Activated naive CD8-positive, alpha-beta T cell treated with anti-CD3 and anti-CD28 coated beads for 36 hours (primary cell): ENCODE measurements at regions not wholly inside any gene's neighbourhood (a gene's known extent, or its start where the extent isn't known, plus 50 kb on each side); places are given as distances from the start of the nearest gene placed in this dataset.
"Not testable (repeated sequence)": the region's sequence is repeated elsewhere in the genome, so short reads cannot be mapped to it uniquely, and the experiment has no call there.

Experiments
- DNase-seq: peaks from one replicate; pipeline ENCODE4 v3.0.0; 2021
- H3K27ac Mint-ChIP-seq: one replicate; pipeline ENCODE4 v1.8.0; 2022; ENCODE audit warnings: mild to moderate bottlenecking, moderate library complexity, mixed read lengths
- H3K27me3 Mint-ChIP-seq: one replicate; pipeline ENCODE4 v1.8.0; 2022; ENCODE audit warnings: mild to moderate bottlenecking, mixed read lengths
- H3K36me3 Mint-ChIP-seq: one replicate; pipeline ENCODE4 v1.8.0; 2021; ENCODE audit warnings: mild to moderate bottlenecking, mixed read lengths
- H3K4me1 Mint-ChIP-seq: one replicate; pipeline ENCODE4 v1.8.0; 2021; ENCODE audit warnings: mixed read lengths
- H3K4me3 Mint-ChIP-seq: one replicate; pipeline ENCODE4 v1.8.0; 2022; ENCODE audit warnings: mild to moderate bottlenecking, moderate library complexity, mixed read lengths
- H3K9me3 Mint-ChIP-seq: one replicate; pipeline ENCODE4 v1.8.0; 2022; ENCODE audit warnings: mixed read lengths

DNA sequence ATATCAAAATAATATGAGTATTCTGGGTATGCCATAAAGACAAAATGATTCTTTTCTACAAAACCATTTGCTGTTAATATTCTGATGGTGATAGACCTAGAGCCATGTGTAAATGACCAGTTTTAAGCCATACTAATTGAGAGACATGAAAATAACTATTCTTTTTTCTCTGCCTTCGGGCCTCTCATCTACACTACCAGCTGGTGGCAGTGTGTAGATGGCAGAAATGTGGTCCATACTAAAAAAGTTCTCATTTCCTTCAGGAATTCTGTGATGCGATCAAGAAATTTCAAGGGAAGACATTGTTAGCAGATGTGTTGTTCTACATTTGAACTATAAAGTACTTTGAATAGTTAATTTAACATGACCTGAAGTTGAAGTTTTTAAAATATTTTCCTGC, 485.2 kb downstream of the TRIB2 start:
- Mint-ChIP-seq H3K4me1 (no peaks in the 10 kb centered on the region), H3K36me3 (no peaks in the 10 kb centered on the region), H3K27me3 (peaks cover 8% of the 10 kb centered on the region), H3K4me3 (no peak overlapping the region), H3K9me3 (no peaks in the 10 kb centered on the region), H3K27ac (no peak overlapping the region)
- DNase-seq: no peak

DNA sequence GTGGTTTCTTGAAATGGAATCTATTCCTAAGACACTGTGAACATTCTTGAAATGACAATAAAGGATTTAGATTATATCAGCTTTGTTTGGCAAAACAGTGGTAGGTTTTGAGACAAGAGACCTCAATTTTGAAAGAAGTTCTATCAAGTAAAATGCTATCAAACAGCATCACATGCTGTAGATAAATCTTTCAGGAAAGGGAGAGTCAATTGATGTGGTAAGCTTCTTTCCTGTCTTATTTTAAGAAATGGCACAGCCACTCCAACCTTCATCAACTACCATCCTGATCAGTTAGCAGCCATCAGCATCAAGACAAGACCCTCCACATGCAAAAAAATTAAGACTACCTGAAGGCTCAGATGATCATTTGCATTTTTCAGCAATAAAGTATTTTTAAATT, 495.4 kb downstream of the TRIB2 start:
- peaks cover 3% of the 10 kb centered on the region for H3K9me3 Mint-ChIP-seq
- H3K4me1 Mint-ChIP-seq: no peaks in the 10 kb centered on the region
- no peak for DNase-seq
- H3K27me3 Mint-ChIP-seq: no peaks in the 10 kb centered on the region
- no peak overlapping the region for H3K27ac Mint-ChIP-seq
- no peaks in the 10 kb centered on the region for H3K36me3 Mint-ChIP-seq
- H3K4me3 Mint-ChIP-seq: no peak overlapping the region

DNA sequence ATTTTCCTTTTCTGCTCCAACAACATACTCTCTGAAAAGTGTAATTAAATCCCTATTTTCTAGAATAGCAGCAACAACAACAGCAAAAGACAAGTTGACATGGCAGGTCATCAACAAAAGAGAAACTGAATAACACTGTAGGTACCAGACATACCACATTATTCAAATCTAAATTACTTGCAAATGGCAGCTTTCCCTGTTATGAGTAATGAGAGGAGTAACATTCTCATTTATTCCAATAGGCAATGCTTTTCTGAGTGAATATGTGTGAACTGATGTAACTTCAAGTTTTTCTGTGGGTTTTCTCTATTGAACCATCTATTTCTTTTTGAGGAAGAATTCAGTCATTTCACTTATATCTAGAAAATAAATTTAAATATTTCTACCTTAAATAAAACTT, 501.5 kb downstream of the TRIB2 start:
- peaks cover under 1% of the 10 kb centered on the region for H3K9me3 Mint-ChIP-seq
- no peaks in the 10 kb centered on the region for H3K36me3 Mint-ChIP-seq
- no peak for DNase-seq
- H3K27me3 Mint-ChIP-seq: no peaks in the 10 kb centered on the region
- H3K4me1 Mint-ChIP-seq: no peaks in the 10 kb centered on the region
- no peak overlapping the region for H3K4me3 Mint-ChIP-seq
- no peak overlapping the region for H3K27ac Mint-ChIP-seq

DNA sequence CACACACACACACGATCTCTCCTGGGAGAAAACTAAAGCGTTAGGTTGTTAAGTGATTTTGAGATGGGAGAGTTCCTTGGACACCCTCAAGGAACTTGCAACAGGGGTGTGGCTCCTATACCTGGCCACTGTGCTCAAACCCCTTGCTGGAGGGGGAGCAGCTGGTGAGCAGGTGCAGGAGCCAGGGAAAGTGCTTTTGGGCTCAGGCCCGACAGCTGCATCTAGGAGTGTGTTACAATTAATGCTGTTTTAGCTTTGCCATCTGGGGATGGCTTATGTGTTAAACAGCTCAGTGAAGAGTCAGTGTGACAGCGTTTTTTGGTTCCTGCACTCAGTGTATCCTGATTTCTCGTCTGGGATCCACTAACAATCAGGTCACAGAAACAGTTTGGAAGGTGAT, 510.8 kb downstream of the TRIB2 start:
- peaks cover 3% of the 10 kb centered on the region for H3K27me3 Mint-ChIP-seq
- H3K27ac Mint-ChIP-seq: no peak overlapping the region
- H3K9me3 Mint-ChIP-seq: no peaks in the 10 kb centered on the region
- H3K4me3 Mint-ChIP-seq: no peak overlapping the region
- no peaks in the 10 kb centered on the region for H3K36me3 Mint-ChIP-seq
- H3K4me1 Mint-ChIP-seq: no peaks in the 10 kb centered on the region
- no peak for DNase-seq

DNA sequence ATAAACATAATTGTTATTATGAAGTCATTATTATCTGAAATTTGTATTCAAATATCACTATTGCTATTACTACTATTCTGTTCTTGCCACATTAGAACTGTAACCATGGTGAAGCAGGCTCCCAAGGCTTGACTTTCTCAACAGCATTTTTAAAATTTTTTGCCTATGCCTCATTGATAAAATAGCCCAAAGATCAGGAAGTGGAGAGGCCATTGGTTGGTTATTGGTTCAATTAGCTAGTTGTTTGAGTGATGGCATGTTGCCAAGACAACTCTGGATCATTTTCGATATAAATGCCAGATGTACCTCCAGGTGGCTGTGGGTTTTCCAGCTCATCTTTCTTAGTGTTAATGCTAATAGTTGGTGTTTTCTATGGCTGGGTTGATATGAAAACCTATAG, 513.5 kb downstream of the TRIB2 start:
- Mint-ChIP-seq H3K36me3 (no peaks in the 10 kb centered on the region), H3K9me3 (no peaks in the 10 kb centered on the region), H3K4me1 (no peaks in the 10 kb centered on the region), H3K27me3 (peaks cover 3% of the 10 kb centered on the region), H3K27ac (no peak overlapping the region), H3K4me3 (no peak overlapping the region)
- DNase-seq: no peak

DNA sequence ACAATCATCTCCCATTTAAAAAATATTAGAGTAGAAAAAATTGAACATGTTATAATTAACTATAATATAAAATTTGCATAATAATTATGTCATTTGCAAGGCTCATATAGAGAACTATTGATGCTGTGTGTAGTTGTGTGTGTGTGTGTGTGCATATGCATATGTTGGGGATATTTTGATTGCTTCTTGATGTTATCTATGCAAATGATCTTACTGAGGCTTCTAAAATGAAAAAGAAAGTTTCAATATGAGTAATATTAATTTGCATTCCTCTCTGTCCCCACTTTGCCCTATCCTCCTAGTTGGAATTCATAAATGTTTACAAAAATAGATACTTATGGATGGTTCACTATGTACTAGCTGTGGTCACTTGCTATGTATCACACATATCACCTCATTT, 523.3 kb downstream of the TRIB2 start:
- Mint-ChIP-seq H3K36me3 (no peaks in the 10 kb centered on the region), H3K27ac (no peak overlapping the region), H3K27me3 (no peaks in the 10 kb centered on the region), H3K9me3 (no peaks in the 10 kb centered on the region), H3K4me1 (no peaks in the 10 kb centered on the region), H3K4me3 (no peak overlapping the region)
- DNase-seq: no peak

DNA sequence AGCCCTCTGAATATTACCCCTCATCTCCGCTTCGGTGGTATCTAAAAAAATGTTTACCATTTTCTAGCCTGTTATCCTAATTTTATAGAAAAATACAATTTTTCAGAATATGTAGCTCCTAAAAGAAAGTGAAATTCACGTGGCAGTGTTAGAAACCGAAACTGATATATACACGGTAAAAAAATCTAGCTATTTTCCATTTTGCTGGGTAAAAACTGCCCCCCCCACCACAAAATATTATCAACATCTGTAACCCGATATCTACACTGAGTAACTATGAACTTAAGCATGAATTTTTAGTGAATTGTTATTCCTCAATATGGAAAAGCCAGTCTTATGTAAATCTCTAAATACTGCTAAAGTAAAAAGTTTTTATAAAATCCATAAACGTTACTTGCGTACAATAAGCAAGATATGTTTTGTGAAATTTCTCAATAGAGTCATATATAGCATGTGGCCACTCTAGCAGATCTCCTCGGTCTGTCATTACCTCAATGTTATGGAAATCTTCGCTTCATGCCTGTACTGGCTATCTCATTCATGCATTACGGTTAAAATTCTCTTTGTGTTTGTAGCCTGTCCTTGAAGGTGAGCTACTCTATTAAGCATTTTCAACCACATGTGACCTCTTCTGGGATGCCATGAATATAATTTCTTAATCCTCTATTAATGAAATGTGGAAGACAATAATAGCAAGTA, 524.2 kb downstream of the TRIB2 start:
- H3K27me3 Mint-ChIP-seq: no peaks in the 10 kb centered on the region
- DNase-seq: no peak
- no peaks in the 10 kb centered on the region for H3K36me3 Mint-ChIP-seq
- H3K27ac Mint-ChIP-seq: no peak overlapping the region
- H3K4me1 Mint-ChIP-seq: no peaks in the 10 kb centered on the region
- H3K9me3 Mint-ChIP-seq: no peaks in the 10 kb centered on the region
- no peak overlapping the region for H3K4me3 Mint-ChIP-seq

DNA sequence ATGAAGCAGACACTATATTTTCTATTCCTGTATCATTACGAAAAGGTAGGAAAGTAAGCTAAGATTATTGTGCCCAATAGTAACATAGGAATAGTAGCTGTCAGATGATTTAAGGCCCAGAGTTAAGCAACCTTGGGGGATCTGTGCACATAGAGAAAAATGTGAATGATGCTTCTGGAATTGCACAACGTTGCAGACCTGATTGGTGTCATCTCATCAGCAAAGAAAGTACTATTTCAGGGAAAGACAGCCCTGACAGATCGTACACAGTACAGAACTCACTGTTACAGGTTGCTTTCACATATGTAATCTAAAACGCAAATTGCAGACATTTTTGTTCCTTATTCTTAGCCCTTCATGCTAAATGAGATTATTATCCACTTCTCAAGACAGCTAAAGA, 535.9 kb downstream of the TRIB2 start:
- no peaks in the 10 kb centered on the region for H3K4me1 Mint-ChIP-seq
- no peaks in the 10 kb centered on the region for H3K27me3 Mint-ChIP-seq
- no peak overlapping the region for H3K4me3 Mint-ChIP-seq
- no peak overlapping the region for H3K27ac Mint-ChIP-seq
- no peak for DNase-seq
- no peaks in the 10 kb centered on the region for H3K9me3 Mint-ChIP-seq
- H3K36me3 Mint-ChIP-seq: no peaks in the 10 kb centered on the region

DNA sequence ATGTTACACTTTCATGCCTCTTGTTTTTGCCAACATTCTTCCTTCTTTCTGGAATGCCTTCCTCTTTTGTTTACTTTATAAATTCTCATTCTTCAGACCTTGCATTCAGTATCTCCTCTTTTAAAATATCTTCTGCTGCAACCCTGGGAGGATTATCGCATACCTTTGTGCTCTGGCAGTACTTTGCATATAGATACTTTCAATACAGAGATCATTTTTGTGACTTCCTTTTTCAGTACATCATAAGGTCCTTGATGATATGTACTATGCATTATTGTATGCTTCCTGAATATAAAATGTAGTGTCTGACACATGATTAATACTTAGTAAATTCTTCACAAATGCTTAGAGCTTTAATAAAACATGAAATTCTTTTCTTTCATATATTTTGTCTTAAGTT, 538.7 kb downstream of the TRIB2 start:
- no peak overlapping the region for H3K27ac Mint-ChIP-seq
- no peaks in the 10 kb centered on the region for H3K27me3 Mint-ChIP-seq
- H3K4me1 Mint-ChIP-seq: no peaks in the 10 kb centered on the region
- H3K4me3 Mint-ChIP-seq: no peak overlapping the region
- no peaks in the 10 kb centered on the region for H3K9me3 Mint-ChIP-seq
- H3K36me3 Mint-ChIP-seq: no peaks in the 10 kb centered on the region
- DNase-seq: no peak

DNA sequence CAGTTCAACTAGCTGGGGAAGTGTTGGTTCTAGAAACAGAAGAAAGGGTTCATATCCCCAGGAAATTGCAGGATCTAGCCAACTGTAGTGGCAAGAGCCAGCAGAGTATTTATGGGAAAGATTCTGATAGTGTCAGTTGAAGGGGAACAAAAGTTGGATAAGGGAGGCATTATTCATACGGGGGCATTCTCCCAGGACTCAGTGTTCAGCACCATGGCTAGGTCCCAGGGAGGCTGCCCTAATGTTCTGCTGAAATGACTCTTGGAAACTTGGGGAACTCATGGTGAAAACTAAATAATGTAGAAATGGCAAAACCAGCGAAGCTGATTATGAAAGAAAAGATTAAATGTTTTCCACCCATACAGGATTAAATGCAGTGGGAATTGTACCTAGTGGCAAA, 543.7 kb downstream of the TRIB2 start:
- no peaks in the 10 kb centered on the region for H3K36me3 Mint-ChIP-seq
- DNase-seq: no peak
- peaks cover 3% of the 10 kb centered on the region for H3K9me3 Mint-ChIP-seq
- H3K4me3 Mint-ChIP-seq: no peak overlapping the region
- H3K27me3 Mint-ChIP-seq: no peaks in the 10 kb centered on the region
- no peak overlapping the region for H3K27ac Mint-ChIP-seq
- no peaks in the 10 kb centered on the region for H3K4me1 Mint-ChIP-seq

DNA sequence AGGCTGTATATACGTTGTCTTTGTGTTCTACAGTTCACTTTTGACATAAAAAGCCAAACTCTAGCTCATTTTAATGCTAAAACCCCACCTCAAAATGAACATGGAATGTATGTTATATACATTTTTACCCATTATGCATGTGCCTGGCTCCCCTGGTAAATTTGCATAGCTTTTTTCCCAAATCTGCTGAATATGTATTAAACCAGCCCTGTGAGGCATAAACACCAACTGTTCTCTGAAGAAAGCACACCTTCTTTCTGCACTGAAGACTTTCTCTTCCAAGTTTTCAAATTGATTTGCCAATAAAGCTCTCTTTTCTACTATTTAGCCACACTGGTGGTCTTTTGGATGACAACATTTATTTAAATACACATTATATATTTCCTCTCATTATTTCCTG, 549.4 kb downstream of the TRIB2 start:
- Mint-ChIP-seq H3K27ac (no peak overlapping the region), H3K4me3 (no peak overlapping the region), H3K36me3 (no peaks in the 10 kb centered on the region), H3K27me3 (no peaks in the 10 kb centered on the region), H3K4me1 (no peaks in the 10 kb centered on the region), H3K9me3 (peaks cover 3% of the 10 kb centered on the region)
- no peak for DNase-seq

DNA sequence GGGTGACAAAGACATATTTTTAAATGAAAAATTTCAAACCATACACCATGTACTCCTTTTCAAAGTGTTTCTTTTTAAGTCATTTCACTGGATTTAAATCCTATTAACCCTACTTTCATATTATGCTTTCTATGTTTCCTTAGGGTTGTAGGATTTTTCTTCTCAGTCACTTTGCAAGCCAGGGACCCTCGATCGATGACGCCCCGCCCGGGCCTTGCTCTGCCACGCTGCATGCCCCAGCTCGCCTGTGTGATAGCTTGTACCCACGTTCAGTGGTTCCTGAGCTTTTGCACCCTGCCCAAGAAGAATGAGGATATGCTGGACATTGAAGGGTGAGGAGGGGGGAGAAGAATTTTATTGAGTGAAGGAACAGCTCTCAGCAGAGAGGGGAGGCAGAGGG, 568.0 kb downstream of the TRIB2 start:
- no peaks in the 10 kb centered on the region for H3K27me3 Mint-ChIP-seq

DNA sequence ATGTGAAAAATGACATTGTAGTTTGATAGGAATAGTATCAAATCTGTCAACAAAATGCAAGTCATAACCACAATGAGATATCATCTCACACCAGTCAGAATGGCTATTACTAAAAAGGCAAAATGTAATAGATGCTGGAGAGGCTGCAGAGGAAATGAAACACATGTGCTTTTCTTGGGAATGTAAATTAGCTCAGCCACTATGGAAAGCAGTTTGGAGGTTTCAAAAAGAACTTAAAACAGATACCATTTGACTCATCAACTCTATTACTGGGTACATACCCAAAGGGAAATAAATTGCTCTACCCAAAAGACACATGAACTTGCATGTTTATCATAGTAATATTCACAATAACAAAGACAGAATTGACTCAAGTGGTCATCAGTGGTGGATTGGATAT, 572.6 kb downstream of the TRIB2 start:
- H3K27me3 Mint-ChIP-seq: no peaks in the 10 kb centered on the region
- no peaks in the 10 kb centered on the region for H3K4me1 Mint-ChIP-seq
- peaks cover 1% of the 10 kb centered on the region for H3K9me3 Mint-ChIP-seq

More for the DNA sequence above, 568.0 kb downstream of the TRIB2 start:
- Mint-ChIP-seq H3K4me3 (no peak overlapping the region), H3K36me3 (no peaks in the 10 kb centered on the region), H3K27ac (no peak overlapping the region), H3K9me3 (no peaks in the 10 kb centered on the region), H3K4me1 (no peaks in the 10 kb centered on the region)
- DNase-seq: no peak

DNA sequence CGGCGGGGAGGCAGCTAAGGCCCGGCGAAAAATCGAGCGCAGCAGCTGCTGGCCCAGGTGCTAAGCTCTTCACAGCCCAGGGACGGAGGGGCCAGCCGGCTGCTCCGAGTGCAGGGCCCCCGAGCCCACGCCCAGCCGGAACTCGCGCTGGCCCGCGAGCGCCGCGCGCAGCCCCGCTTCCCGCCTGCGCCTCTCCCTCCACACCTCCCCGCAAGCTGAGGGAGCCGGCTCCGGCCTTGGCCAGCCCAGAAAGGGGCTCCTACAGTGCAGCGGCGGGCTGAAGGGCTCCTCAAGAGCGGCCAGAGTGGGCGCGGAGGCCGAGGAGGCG, 591.7 kb downstream of the TRIB2 start:
- H3K27me3 Mint-ChIP-seq, H3K9me3 Mint-ChIP-seq, H3K36me3 Mint-ChIP-seq, DNase-seq, H3K4me3 Mint-ChIP-seq, H3K4me1 Mint-ChIP-seq, H3K27ac Mint-ChIP-seq: not testable (repeated sequence)

More for the DNA sequence above, 572.6 kb downstream of the TRIB2 start:
- H3K36me3 Mint-ChIP-seq: no peaks in the 10 kb centered on the region
- no peak overlapping the region for H3K27ac Mint-ChIP-seq
- DNase-seq: no peak
- H3K4me3 Mint-ChIP-seq: no peak overlapping the region

DNA sequence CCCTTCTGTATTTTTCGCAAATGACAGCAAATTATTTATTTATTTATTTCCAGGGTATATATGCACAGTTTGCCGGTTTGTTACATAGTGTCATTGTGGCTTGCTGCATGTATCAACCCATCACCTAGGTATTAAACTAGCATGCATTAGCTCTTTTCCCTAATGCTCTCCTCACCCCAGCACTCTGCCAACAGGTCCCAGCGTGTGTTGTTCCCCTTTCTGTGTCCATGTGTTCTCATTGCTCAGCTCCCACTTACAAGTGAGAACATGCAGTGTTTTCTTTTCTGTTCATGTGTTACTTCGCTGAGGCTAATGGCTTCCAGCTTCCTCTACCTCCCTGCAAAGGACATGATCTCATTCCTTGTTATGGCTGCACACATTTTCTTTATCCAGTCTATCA, 592.3 kb downstream of the TRIB2 start:
- Mint-ChIP-seq H3K4me1 (no peaks in the 10 kb centered on the region), H3K9me3 (peaks cover 12% of the 10 kb centered on the region), H3K36me3 (peaks cover 1% of the 10 kb centered on the region), H3K27me3 (no peaks in the 10 kb centered on the region), H3K4me3 (no peak overlapping the region), H3K27ac (no peak overlapping the region)
- no peak for DNase-seq

DNA sequence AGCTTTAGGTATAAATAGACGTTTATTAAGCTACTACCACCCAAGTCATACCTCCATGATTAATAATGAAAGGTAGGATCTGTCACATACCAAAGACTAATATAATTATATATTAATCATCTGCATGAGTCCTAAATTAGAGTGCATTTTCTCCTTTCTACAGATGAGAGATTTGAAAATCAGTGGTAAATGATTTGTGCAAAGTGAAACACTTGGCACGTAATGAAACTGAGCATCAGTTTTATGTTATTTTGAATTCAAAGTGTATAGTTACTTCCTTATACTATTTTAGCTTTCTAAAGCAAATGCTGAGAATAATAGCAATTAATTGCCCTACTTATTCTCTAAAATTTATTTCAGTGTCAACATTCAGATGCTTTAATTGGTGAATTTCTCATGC, 615.3 kb downstream of the TRIB2 start:
- no peak for DNase-seq
- H3K27me3 Mint-ChIP-seq: no peaks in the 10 kb centered on the region
- H3K36me3 Mint-ChIP-seq: no peaks in the 10 kb centered on the region
- no peaks in the 10 kb centered on the region for H3K4me1 Mint-ChIP-seq
- no peak overlapping the region for H3K27ac Mint-ChIP-seq
- peaks cover 5% of the 10 kb centered on the region for H3K9me3 Mint-ChIP-seq
- H3K4me3 Mint-ChIP-seq: no peak overlapping the region

DNA sequence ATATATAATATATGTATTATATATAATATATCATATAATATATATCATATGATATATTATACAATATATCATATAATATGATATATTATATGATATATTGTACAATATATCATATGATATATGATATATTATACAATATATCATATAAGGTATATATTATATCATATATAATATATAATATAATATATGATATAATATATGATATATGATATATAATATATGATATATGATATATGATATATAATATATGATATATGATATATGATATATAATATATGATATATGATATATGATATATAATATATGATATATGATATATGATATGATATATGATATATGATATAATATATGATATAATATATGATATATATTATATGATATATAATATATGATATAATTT, 617.3 kb downstream of the TRIB2 start:
- H3K27ac Mint-ChIP-seq, H3K36me3 Mint-ChIP-seq, H3K4me1 Mint-ChIP-seq, H3K4me3 Mint-ChIP-seq, H3K9me3 Mint-ChIP-seq, H3K27me3 Mint-ChIP-seq, DNase-seq: not testable (repeated sequence)
